ENCODE measurements at regions not wholly inside any gene's neighbourhood (a gene's known extent, or its start where the extent isn't known, plus 50 kb on each side); places are given as distances from the start of the nearest gene placed in this dataset.
"Not testable (repeated sequence)": the region's sequence is repeated elsewhere in the genome, so short reads cannot be mapped to it uniquely, and the experiment has no call there.

DNA sequence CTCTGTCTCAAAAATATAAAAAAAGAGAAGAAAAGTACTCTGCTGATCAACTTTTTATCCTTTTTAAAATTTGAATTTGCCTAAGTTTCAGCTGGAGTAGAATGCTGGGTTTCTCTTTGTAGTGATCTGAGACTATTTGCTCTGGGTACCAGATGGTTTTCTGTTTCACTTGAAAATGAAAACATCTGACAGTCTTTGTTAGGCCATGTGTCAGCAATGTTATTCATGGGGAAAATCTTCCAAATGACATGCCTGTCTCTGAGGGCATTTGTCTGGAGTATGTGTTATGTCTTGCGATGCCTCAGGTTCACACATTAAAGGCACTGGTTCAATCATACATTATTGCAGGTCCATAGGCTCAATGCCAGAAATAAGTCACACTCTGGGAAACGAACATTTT, 175.3 kb upstream of the TMEM229A start:
- no peak for DNase-seq

DNA sequence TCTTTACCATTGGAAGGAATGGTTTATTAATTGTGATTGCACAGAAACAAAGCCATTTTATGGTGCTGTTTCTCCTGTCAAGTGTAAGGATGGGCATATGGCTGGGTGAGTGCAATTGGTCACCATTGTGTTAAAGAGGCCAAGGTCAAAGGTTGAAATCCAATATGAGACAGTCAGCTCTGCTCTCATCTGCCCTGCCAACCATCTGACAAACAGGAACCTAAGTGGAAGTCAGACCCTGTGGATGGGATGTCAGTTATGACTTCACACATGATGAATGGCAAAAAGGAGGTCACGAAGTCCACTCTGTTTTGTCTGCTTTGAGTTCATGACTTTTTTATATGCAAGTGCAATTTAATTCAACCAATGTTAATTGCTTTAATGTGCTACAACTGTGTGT, 172.7 kb upstream of the TMEM229A start:
- DNase-seq: no peak

DNA sequence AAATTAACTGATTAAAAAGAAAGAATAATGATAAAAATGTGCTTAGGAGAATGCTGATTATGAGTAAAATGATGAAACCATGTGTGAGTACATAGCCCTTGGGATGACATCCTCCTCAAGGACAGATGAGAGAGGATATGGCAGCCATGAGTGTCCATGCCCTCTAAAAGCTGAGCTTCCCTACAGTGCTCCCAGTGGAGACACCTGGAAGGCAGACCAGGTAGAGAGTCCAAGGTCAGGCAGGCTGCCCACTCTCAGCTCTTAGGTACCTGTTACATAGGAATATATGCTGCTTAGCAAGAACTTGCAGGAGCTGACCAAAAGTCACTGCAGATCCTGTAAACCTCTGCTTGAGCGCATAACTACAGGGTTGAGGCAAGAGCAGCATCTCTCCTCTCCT, 169.7 kb upstream of the TMEM229A start:
- DNase-seq: no peak

DNA sequence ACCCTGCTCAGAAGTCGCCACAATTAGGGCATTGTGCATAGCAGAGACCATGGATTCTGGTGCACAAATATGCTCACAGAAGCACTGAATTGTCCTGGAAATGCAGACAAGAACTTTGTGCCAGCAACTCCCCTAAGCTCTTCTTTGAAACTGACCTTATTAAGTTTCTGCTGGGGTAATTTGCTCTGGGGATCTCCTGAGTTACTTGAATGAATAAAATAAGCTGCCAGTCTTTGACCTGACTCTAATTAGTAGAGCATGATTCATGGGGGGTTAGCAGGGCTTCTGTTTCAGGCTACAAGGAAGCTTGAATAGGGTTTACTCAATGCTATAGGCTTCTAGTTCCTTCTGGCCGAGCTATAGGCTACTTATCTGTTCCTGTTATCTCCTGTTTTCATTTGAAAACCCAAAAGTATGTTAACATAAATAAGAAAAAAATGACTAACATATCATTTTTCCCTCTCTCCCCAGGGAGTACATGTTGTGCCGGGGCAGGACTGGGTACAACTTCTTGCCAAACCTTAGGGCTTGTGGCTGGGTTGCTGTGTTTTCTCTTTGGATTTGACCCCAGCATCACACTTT, 169.0 kb upstream of the TMEM229A start:
- peak; percentile 28 for DNase-seq

DNA sequence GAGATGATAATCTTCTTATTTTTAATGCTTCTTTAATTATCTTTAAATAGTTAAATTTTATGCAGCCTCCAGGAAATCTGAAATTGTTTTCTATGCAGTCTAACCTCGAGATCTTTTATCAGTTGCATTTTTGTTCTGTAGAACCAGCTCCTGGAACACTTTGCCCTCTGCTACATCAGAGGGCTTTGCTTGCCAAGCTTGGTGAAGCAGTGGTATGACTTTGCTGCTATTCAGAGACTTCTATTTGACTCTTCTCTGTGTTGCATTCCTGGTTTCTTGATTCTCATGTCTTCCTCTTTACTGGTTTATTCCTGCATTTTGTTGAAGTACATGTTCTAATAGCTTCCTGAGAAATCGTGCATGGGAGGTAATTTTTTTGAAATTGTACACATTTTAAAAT, 163.7 kb upstream of the TMEM229A start:
- DNase-seq: no peak

DNA sequence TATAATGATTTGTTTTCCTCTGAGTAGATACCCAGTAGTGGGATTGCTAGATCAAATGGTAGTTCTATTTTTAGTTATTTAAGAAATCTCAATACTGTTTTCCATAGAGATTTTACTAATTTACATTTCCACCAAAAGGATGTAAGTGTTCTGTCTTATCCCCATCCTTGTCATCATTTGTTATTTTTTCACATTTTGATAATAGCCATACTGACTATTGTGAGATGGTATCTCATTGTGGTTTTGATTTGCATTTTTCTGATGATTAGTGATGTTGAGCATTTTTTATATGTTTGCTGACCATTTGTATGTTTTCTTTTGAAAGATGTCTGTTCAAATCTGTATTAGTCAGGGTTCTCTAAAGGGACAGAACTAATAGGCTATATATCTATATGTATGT, 160.0 kb upstream of the TMEM229A start:
- peak; percentile 12 for DNase-seq

DNA sequence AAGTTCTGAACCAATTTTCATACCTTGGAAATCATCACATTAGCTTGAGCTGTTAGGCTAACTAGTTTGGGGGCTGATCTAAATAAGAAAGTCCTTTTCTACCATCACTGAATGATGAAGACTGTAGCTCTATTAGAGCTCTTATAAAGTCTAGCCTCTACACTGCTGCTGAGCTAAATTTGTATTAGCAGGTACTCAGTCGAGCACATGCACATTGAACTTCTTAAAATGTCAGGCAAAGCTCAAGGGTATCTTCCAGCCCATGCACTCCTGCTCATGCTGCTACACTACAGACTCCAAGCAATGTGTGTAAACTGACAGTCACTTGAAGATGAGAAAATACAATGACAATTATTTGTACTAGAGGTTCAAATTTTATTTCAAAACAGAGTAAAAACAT, 158.8 kb upstream of the TMEM229A start:
- DNase-seq: no peak

DNA sequence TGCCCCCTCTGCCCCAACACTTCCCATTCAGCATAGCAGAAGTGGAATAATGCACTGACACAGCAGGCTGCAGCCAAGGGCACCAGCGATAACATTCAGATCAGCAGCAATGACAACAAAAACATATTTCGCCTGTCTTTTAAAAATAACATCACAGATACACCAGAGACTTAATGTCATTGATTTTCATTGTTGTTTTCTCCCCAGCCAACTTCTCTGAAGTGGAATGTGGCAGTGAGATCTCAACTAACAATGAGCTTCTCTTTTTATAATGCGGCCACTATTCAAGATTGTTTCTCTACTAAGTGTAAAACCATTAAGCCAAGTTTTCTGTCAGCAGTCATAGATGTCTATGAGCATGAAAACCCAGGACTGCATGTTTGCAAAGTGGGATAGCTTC, 158.2 kb upstream of the TMEM229A start:
- DNase-seq: no peak

DNA sequence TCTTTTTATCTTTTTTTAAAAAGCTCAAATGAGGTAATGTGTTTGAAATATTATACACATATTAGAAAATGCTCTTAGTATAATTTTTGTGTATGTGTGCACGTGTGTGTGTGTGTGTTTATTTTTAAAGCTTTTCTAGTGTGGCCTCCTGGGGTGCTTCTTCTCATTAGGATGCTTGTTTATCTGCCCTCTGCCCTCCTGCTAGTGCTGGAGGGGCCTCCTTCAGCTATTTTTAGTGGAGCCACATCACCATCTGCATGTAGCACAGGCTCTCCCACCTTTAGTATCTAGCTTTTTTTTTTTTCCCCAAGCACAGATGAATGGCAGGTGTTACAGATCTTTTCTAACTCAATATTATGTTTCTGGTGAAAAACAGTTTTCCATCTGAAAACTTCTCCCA, 155.7 kb upstream of the TMEM229A start:
- DNase-seq: no peak

DNA sequence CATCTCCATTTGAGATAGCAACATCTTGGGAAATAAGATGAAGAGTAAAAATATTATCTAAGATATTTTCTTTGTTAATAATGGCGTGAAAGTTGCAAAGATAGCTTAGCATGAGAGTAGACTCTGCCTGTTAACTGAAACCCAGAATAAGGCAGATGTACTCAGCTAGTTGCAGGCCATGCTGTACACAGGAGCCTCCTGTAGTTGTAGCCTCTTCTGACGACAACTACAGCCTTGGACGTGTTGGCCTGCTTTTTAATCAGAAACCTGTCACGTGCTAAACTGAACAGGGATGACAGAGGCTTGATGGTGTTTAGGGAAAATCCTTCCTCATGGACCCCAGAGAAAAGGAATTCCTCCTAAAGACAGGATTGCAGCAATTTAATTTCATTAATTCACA, 155.1 kb upstream of the TMEM229A start:
- no peak for DNase-seq

DNA sequence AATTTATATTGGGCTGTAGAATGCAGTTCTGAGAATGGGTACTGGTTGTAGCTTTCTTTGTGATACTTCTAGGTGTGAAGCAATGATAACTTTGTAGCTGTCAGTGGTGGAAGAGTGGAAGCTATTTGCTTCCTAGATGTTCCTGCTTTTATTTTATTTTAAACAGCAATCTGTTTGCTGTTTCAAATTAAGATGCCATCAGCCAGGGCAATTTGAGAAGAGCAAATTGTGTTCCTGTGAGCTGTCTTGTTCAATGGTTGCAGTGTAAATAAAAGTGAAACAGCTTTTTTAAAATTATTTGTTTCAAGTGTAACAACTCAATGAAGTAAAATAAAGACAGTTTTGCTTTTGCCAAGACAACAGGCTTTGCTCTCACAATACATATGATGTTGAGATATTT, 150.8 kb upstream of the TMEM229A start:
- no peak for DNase-seq

DNA sequence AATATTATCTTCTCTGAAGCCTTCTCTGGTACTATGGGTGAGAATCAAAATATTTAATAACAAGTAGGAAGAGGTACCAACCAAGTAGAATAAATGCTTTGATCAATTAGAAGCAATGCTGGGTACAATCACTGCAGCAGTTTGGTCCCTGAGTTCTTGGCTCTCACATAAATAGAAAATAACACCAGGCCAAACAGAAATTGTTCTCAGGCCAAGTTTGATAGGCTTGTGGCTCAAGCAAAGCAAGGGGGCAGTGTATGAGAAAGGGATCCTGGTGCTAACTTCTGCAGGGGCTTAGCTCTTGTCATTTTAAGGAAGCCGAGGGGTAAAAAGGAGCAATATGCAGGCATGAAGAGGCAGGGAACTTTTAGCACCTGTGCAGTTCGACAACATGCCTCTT, 146.8 kb upstream of the TMEM229A start:
- no peak for DNase-seq

DNA sequence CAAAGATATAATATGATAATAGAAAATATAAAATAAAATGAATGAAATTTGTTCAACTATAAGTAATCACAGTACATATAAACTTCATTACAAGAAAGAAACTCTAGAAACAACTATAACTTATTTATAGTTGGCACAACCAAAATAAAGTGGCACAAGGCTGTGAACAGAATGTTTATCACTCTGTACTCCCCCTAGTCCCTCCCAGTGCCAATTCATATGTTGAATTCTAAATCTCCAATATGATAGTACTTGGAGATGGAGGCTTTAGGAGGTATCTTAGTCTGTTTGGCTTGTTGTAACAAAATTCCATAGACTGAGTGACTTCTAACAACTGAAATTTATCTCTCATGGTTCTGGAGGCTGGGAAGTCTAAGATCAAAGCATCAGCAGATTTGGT, 145.0 kb upstream of the TMEM229A start:
- no peak for DNase-seq

DNA sequence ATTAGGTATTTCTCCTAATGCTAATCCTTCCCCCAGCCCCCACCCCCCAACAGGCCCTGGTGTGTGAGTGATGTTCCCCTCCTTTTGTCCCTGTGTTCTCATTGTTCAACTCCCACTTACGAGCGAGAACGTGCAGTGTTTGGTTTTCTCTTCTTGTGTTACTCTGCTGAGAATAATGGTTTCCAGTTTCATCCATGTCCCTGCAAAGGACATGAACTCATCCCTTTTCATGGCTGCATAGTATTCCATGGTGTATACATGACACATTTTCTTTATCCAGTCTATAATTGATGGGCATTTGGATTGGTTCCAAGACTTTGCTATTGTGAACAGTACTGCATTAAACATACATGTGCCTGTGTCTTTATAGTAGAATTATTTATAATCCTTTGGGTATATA, 138.9 kb upstream of the TMEM229A start:
- DNase-seq: not testable (repeated sequence)

DNA sequence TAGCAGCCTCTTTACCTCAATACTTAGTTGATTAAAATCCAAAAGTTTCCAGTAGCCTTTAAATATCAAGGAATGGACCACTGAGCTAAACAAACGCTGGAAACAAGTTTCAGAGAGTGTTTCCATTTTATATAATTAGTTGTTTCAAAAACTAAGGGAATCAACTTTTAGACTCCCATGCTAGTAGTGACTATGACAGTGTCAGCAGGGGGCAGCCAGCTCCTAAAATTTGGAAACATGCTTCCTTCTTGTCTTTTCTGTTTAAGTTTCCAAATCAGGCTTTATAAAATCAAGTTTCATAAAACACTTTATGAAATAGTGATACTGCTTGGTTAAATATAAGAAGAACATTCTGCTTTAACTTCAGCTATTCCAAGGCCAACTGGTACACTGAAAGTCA, 138.2 kb upstream of the TMEM229A start:
- peak; percentile 63 for DNase-seq

DNA sequence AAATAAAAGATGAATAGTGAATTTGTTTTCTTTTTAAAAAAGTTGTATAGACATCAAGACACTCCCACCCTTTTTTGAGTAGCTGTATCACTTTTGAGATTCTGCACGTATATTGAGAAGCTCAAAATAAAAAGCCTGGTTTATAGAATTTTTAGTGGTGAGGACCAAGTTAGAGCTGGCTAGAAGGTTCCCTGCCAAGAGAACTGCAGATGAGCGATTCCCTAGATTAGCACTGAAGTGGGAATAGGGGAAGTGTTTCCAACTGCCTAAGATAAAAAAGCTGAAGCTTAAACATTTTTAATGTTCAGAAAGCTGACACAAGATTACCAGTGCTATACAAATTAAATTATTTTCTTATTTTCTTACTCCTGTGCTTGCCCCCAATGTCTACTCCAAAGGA, 135.7 kb upstream of the TMEM229A start:
- DNase-seq: no peak

DNA sequence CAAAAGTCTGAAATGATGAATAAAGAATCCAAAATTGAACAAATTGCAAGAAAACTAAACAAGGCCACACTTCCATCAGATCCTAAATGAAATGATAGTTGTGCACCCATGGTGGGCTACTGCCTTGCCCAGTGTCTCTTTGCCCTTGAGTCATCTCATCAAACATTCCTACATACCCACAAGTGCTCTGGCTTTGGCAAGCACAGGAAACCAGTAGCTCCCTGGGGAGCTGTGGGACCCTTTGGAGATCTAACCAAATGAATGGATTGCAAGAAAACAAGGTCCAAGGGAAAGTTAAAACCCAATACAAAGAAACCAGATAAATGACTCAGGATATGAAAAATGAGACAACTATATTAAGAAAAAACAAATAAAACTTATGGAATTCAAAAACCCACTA, 129.8 kb upstream of the TMEM229A start:
- DNase-seq: no peak

DNA sequence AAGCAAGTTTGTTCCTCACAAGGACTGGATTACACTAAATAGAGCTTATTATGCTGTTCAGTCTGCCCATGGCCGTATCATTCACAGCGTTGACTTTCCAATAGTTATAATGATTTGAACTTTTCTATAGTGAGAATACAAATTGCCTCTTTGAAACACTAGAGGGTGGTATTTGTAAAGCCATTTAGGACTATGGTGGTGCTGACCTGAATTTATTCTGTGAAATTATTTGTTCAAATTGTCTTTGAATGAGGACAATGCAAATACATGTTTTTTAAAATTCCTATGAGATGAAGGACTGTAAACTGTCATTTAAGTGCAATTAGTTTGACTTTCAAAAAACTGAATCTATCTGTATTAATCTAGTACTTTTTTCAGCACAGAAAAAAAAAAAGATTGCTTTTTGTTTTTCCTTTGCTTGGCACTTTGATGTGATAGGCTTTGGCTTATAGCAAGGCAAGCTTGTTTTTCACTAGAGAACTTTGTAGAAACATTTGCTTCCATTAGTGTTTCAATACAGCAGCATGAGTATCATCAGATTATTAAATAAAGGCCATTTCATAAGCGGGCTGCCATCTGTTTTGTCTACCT, 122.7 kb upstream of the TMEM229A start:
- peak; percentile 53 for DNase-seq

DNA sequence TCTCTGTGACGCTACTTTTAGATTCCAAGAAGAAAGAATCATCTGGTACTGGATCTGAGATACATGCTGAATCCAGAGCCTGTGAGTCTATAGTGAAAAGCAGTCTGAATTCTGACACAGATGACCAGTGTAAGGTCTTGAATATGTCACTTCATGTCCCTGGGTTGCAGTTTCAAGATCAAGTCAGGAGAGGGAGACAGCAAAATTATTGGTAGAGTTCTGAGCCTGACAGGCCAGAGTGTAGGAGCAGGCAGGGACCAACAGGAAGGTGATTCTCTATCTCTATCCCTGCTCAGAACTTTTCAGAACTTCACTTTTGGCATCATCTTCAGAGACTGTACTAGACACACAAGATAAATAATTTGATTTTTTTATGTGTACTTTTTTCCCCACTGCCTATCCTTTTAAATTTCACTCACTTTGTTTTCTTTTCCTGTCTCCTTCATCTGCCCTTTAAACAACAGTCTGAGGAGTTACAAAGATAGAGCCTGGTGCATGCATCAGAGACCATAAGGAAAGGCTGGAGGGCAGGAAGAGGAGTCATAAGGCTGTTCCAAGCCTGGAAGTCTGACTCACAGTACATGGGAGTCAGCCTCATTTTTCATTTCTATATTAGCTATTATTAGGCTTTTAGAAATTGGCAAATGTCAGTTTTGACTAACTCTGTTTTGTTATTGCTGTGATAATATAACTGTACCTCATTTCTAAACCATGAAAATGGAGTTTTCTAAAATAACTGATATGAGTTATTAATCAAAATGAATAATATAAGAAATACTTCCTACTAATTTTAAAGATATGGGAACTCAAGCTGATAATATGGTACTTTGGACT, 120.2 kb upstream of the TMEM229A start:
- peak; percentile 51 for DNase-seq

DNA sequence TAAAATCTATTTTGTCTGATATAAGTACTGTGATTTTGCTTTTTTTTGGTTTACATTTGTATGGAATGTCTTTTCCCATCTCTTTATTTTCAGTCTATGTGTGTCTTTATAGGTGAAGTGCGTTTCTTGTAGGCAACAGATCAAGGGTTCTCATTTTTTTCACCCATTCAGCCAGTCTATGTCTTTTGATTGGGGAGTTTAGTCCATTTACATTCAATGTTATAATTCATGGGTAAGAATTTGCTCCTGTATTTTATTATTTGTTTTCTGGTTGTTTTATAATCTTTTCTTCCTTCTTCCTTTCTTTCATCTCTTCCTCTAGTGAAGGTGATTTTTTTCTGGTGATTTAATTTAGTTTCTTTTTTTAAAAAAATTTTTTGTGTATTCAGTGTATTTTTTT, 104.8 kb upstream of the TMEM229A start:
- DNase-seq: no peak

DNA sequence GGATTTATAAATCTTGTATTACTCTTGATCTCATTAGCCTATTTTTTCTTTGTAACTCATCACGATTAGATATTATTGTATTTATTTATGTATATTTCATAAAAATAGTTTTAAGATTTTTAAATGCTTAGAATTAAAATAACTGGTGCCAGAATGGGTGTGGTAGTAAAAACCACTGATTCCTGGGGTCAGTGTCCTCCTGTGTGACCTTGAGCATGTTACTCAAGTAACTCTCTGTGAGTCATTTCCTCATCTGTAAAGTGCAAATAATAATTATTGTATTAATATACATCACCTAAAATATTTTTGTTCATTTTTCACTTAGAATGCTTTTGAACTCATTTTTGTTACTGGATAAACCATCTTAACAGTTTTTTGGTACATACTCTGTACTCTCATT, 91.3 kb upstream of the TMEM229A start:
- no peak for DNase-seq

DNA sequence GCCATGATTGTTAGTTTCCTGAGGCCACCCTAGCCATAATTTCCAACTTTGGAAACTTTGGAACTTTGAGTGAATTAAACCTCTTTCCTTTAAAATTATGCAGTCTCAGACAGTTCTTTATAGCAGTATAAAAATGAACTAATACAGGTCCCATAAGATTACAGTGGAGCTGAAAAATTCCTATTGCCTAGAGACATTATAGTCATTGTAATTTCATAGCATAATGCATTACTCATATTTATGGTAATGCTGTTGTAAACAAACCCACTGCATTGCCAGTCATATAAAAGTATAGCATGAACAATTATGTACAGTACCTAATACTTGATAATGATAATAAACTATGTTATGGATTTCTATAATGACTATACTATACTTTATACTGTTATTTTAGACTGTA, 88.0 kb upstream of the TMEM229A start:
- DNase-seq: no peak

DNA sequence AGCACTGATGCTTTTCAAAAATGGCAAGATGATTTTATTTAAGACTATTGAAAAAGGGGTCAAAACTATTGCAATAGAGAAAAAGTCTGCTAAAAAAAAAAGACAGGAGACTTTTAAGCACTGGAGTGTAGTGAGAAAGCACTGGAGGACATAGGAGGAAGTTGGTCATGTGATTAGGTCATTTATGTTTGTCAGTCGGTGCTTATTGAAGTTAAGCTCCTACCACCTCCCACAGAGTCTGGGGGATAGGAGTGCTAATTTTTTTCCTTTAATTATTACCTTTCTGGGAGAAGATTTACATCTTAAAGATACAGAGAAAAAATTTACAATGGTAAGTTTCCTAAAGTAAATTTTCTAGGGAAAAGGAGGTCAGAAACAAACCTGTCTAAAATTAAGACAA, 80.2 kb upstream of the TMEM229A start:
- DNase-seq: no peak

DNA sequence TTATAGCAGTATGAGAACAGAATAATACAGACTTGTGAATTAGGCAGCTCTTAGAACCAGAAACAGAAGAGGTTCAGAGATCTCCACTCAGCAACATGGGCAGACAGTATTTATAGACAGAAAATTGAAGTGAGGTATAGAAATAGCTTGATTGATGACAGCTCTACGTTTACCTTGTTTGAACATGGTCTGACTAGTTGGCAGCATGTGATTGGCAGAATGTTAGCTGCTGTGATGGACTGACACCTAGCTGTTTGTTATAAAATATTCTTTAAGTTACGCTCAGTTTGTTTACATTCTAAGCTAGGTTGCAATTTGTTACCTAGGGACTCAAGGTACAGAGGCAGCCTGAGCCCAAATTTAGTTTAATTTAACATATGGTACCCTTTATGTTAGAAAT, 73.7 kb upstream of the TMEM229A start:
- no peak for DNase-seq

Data from HCEC 1CT (cell line).